ENCODE measurements at regions not wholly inside any gene's neighbourhood (a gene's known extent, or its start where the extent isn't known, plus 50 kb on each side); places are given as distances from the start of the nearest gene placed in this dataset.

DNA sequence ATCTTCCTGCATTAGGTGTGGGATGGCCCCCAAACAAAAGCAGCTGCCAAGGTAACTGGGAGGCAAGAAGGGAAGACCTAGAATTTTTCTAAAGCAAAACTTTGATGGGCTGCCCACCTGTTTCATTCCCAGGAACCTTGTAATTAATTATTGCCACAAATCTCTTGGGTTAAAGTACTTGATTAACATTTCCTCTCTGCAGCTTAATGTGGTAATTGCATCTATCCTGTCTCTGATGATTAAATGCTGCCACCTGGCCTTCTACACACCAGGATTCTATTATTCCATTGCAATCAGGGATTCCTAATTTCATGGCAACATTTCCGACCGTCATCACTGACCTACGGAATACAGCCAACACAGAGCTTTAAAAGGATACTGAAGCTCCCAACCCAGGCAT lies 68.3 kb upstream of the RC3H1 start:
- Histone ChIP-seq H3K4me1 (replicated peaks in 1 of 4; ENCODE audit: control insufficient read depth in 3 of 4, insufficient read depth in 4 of 4, low read length in 3 of 4) (no peaks in the 10 kb centered on the region), H2BK20ac (ENCODE audit: low read length) (no peak overlapping the region), H2BK5ac (ENCODE audit: low read depth, low read length) (no peak overlapping the region), H3K23me2 (ENCODE audit: low read depth, low read length) (no peaks in the 10 kb centered on the region), H2AK5ac (ENCODE audit: low read depth, low read length) (no peak overlapping the region), H3K9me3 (ENCODE audit: insufficient read depth in 2 of 2, low read depth in 1 of 2, low read length in 1 of 2) (no peaks in the 10 kb centered on the region), H3K4me3 (ENCODE audit: extremely low read depth in 1 of 4, insufficient read depth in 2 of 4, low read depth in 3 of 4, low read length in 4 of 4) (no peak overlapping the region), H2BK15ac (ENCODE audit: low read length) (no peak overlapping the region), H4K20me1 (replicated peaks in 1 of 2; ENCODE audit: control insufficient read depth in 1 of 2, insufficient read depth in 2 of 2, low read length in 2 of 2) (no peaks in the 10 kb centered on the region), H3K56ac (replicated peaks; ENCODE audit: insufficient read length, low read depth, low read length) (no peak overlapping the region), H3K27ac (ENCODE audit: low read depth, low read length) (no peak overlapping the region), H3K9ac (replicated peaks in 1 of 4; ENCODE audit: extremely low read depth in 1 of 4, low read depth in 3 of 4, low read length in 3 of 4) (no peak overlapping the region), H3K4me2 (ENCODE audit: insufficient read depth in 1 of 2, low read depth in 2 of 2, low read length in 2 of 2) (no peak overlapping the region), H3K36me3 (ENCODE audit: control insufficient read depth in 2 of 4, insufficient read depth in 4 of 4, low read length in 3 of 4) (no peaks in the 10 kb centered on the region), H3K14ac (ENCODE audit: insufficient read length) (no peak overlapping the region), H4K8ac (ENCODE audit: extremely low read depth, insufficient read depth, low read length) (no peak overlapping the region), H2BK12ac (ENCODE audit: low read depth, low read length) (no peak overlapping the region), H2BK120ac (replicated peaks; ENCODE audit: low read depth, low read length) (no peak overlapping the region), H2AFZ (ENCODE audit: low read length) (no peak overlapping the region), H3K79me1 (ENCODE audit: low read depth, low read length) (no peaks in the 10 kb centered on the region), H3K18ac (ENCODE audit: extremely low read depth, low read length) (no peak overlapping the region), H3K79me2 (ENCODE audit: control insufficient read depth in 1 of 2, insufficient read depth in 2 of 2, low read length in 2 of 2) (no peaks in the 10 kb centered on the region), H4K91ac (replicated peaks; ENCODE audit: insufficient read length, low read length) (no peak overlapping the region), H3K27me3 (replicated peaks in 1 of 4; ENCODE audit: control insufficient read depth in 3 of 4, extremely low read depth in 1 of 4, insufficient read depth in 3 of 4, low read length in 3 of 4) (no peaks in the 10 kb centered on the region), H3K23ac (ENCODE audit: insufficient read length) (no peak overlapping the region), H4K5ac (ENCODE audit: insufficient read length, low read depth, low read length) (no peak overlapping the region), H3K4ac (replicated peaks; ENCODE audit: insufficient read length, low read depth, low read length) (no peak overlapping the region)
- no peak for FAIRE-seq
- TF ChIP-seq, protein P1, sequence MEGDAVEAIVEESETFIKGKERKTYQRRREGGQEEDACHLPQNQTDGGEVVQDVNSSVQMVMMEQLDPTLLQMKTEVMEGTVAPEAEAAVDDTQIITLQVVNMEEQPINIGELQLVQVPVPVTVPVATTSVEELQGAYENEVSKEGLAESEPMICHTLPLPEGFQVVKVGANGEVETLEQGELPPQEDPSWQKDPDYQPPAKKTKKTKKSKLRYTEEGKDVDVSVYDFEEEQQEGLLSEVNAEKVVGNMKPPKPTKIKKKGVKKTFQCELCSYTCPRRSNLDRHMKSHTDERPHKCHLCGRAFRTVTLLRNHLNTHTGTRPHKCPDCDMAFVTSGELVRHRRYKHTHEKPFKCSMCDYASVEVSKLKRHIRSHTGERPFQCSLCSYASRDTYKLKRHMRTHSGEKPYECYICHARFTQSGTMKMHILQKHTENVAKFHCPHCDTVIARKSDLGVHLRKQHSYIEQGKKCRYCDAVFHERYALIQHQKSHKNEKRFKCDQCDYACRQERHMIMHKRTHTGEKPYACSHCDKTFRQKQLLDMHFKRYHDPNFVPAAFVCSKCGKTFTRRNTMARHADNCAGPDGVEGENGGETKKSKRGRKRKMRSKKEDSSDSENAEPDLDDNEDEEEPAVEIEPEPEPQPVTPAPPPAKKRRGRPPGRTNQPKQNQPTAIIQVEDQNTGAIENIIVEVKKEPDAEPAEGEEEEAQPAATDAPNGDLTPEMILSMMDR (IDR thresholded peaks at IDR 0.05; ENCODE audit: control extremely low read depth in 1 of 3, insufficient read depth in 1 of 3, low read depth in 1 of 3, low read length in 3 of 3) = no peak
- TF ChIP-seq PHF8 (conservative IDR thresholded peaks at IDR 0.05; ENCODE audit: low read depth, low read length) (no peak), TCF12 (IDR thresholded peaks at IDR 0.05; ENCODE audit: low read depth, low read length) (no peak)
- DNase-seq (ENCODE audit: low read depth in 1 of 2, low spot score in 2 of 2) = no peak
- ChIA-PET CTCF (ENCODE audit: partially characterized antibody) (interaction anchor here (1.2 kb wide), 1 partner anchor 45 kb away, joined by 3 read pairs; no protein-coding TSS in a partner anchor), POLR2A (ENCODE audit: partially characterized antibody) (no interaction called here)
- 97% methylated on average over 3 of the region's 3 CpGs; no CpG with 5 or more reads in 1 of the 2 experiments for WGBS, 2 experiments (ENCODE audit: extremely low coverage in 1 of 2, insufficient coverage in 1 of 2, insufficient read length in 1 of 2, insufficient replicate concordance in 2 of 2, low coverage in 1 of 2, low lambda C conversion rate in 2 of 2, missing lambda C conversion rate in 1 of 2)
